Prostate gland (tissue), 2 donors: ENCODE measurements at regions not wholly inside any gene's neighbourhood (a gene's known extent, or its start where the extent isn't known, plus 50 kb on each side); places are given as distances from the start of the nearest gene placed in this dataset.

Experiments used
- POLR2A ChIP-seq: fragments of 450-650 bp; IDR thresholded peaks from one replicate; pipeline ENCODE4 v1.6.1; 2016; ENCODE audit warnings: antibody characterized with exemption, mild to moderate bottlenecking
- POLR2AphosphoS5 ChIP-seq: sonication (generic); formaldehyde crosslinking; IDR thresholded peaks from one replicate; pipeline ENCODE4 v1.6.1; 2017; ENCODE audit warnings: antibody characterized with exemption
- TF ChIP-seq, protein P1 (sequence below), 4 experiments: fragments of 200-600 bp in 2 of 4; fragments of 450-650 bp in 2 of 4; sonication (generic) in 2 of 4; IDR thresholded peaks; 1 replicate in 3 of 4; 2 replicates in 1 of 4; pipeline ENCODE4 v1.5.1; 2016 to 2019; ENCODE audit warnings: antibody characterized with exemption in 4 of 4, mild to moderate bottlenecking in 2 of 4, moderate library complexity in 2 of 4

DNA sequence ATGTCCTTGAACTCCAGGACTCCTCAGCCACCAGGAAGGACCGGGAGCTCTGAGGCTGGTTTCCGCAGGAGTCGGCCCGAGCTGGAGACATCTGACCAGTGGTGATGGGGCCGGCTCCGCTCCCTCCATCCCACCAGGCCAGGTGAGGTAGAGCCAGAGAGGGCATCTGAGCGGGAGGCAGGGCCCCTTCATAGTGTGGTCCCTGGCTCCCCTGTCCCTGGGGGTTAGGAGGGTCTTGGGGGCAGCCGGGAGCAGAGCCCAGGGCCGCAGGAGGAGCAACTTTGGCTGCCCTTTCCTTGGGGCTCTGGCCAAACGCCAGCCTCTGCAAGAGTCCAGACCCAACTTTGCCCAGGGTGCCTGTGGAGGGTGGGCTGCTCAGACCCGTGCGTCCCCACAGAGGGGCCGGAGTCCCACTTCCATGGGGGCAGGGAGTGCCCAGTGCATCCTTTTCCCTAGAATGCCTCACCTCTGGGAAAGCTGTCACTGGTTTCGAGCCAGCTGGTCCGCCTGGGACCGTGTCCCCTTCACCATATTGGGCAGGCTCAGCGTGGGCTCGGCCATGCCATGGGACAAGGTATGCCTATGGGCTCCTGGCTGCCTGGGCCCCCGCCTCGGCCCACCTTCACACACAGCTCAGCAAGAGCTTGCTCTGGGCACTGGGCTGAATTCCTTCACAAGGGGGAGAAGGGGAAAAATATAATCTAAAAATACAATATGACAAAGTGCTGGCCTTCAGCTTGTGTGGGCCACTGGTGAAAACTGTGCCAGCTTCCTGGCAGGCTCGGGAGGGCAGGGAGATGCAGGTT, 148.6 kb downstream of the TWIST2 start:
- TF ChIP-seq POLR2A (no peak), POLR2AphosphoS5 (no peak)
- TF ChIP-seq, protein P1, sequence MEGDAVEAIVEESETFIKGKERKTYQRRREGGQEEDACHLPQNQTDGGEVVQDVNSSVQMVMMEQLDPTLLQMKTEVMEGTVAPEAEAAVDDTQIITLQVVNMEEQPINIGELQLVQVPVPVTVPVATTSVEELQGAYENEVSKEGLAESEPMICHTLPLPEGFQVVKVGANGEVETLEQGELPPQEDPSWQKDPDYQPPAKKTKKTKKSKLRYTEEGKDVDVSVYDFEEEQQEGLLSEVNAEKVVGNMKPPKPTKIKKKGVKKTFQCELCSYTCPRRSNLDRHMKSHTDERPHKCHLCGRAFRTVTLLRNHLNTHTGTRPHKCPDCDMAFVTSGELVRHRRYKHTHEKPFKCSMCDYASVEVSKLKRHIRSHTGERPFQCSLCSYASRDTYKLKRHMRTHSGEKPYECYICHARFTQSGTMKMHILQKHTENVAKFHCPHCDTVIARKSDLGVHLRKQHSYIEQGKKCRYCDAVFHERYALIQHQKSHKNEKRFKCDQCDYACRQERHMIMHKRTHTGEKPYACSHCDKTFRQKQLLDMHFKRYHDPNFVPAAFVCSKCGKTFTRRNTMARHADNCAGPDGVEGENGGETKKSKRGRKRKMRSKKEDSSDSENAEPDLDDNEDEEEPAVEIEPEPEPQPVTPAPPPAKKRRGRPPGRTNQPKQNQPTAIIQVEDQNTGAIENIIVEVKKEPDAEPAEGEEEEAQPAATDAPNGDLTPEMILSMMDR (IDR thresholded peaks at IDR 0.05): no peak
